ENCODE measurements at regions not wholly inside any gene's neighbourhood (a gene's known extent, or its start where the extent isn't known, plus 50 kb on each side); places are given as distances from the start of the nearest gene placed in this dataset.

DNA sequence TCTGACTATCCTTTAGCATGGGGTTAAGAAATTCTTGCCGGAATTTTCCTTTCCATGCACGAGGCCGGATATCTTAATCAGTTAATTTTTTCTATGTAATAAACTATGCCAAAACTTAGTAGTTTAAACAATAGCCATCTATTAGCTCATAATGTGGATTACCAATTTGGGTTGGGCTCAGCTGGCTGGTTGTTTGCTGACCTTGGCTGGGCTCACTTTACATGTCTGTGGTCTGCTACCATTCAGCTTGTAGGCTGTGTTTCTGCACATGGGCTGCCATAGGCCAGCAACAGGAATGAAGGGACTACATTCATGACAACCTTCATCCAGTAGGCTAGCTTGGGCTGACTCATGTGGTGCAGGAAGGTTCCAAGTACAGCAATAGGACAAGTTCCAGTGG lies 56.0 kb upstream of the NTPCR start:
- ChIA-PET CTCF (interaction anchor here (0.7 kb wide), 1 partner anchor 61 kb away, joined by 3 read pairs; no protein-coding TSS in a partner anchor), POLR2A (no interaction called here)
- ATAC-seq (no peak), DNase-seq (no peak)
- Mint-ChIP-seq H3K36me3 (ENCODE audit: low read depth) (no peaks in the 10 kb centered on the region), H3K27me3 (peaks cover 2% of the 10 kb centered on the region), H3K4me1 (peaks cover 9% of the 10 kb centered on the region), H3K4me3 (no peak overlapping the region), H3K27ac (no peak overlapping the region), H3K9me3 (ENCODE audit: low read depth) (no peaks in the 10 kb centered on the region)
- intact Hi-C loops (cut with DNase I, micrococcal nuclease), result no loop called here

GRCh38 chr1:232897949-232898465 lies 52.4 kb upstream of the NTPCR start:
- H3K4me1 Mint-ChIP-seq, result peaks cover 14% of the 10 kb centered on the region
- POLR2A ChIA-PET, result no interaction called here
- no peak for ATAC-seq
- H3K9me3 Mint-ChIP-seq (ENCODE audit: low read depth), result no peaks in the 10 kb centered on the region
- H3K27ac Mint-ChIP-seq, result no peak overlapping the region
- H3K27me3 Mint-ChIP-seq, result peaks cover 2% of the 10 kb centered on the region
- intact Hi-C loops (cut with DNase I, micrococcal nuclease), result no loop called here
- DNase-seq, result no peak
- no peak overlapping the region for H3K4me3 Mint-ChIP-seq
- CTCF ChIA-PET, result no interaction called here
- no peaks in the 10 kb centered on the region for H3K36me3 Mint-ChIP-seq (ENCODE audit: low read depth)

- H3K27ac Mint-ChIP-seq, result no peak overlapping the region
- H3K27me3 Mint-ChIP-seq, result peaks cover 2% of the 10 kb centered on the region
- ChIA-PET POLR2A (interaction anchor here (0.5 kb wide), 1 partner anchor 102 kb away, joined by 3 read pairs; no protein-coding TSS in a partner anchor), CTCF (no interaction called here)
- intact Hi-C loops (cut with DNase I, micrococcal nuclease), result no loop called here
- H3K36me3 Mint-ChIP-seq (ENCODE audit: low read depth), result no peaks in the 10 kb centered on the region
- H3K9me3 Mint-ChIP-seq (ENCODE audit: low read depth), result no peaks in the 10 kb centered on the region
- DNase-seq (no peak), ATAC-seq (no peak)
- H3K4me3 Mint-ChIP-seq, result no peak overlapping the region
- H3K4me1 Mint-ChIP-seq, result peaks cover 14% of the 10 kb centered on the region
These were observed 51.1 kb upstream of the NTPCR start for GRCh38 chr1:232899268-232899667.

DNA sequence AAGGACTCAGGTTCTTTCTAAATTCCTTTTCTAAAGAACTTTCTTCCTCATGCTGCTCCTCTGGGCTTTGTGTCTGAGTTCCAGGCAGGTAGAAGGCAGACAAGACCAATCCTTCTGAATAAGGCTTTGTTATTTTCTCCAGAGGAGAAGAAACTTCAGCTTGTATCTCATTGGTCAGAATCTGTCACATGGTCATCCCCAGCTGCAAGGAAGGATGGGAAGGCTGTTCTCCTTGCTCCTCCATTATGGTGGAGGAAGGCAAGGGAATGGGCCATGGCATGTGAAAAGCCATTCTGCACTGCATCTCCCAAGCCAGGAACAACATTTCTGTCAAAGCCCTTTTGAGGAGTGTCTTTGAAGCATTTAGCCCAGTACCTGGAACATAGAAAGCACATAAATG lies 50.6 kb upstream of the NTPCR start:
- Mint-ChIP-seq H3K9me3 (ENCODE audit: low read depth) (no peaks in the 10 kb centered on the region), H3K4me3 (no peak overlapping the region), H3K27ac (no peak overlapping the region), H3K27me3 (peaks cover 2% of the 10 kb centered on the region), H3K4me1 (peaks cover 19% of the 10 kb centered on the region), H3K36me3 (ENCODE audit: low read depth) (no peaks in the 10 kb centered on the region)
- no peak for DNase-seq
- ChIA-PET CTCF (no interaction called here), POLR2A (no interaction called here)
- no peak for ATAC-seq
- intact Hi-C loops (cut with DNase I, micrococcal nuclease), result no loop called here

Data from activated CD4-positive, alpha-beta T cell treated with anti-CD3 and anti-CD28 coated beads for 36 hours (primary cell).